Activated CD4-positive, alpha-beta memory T cell treated with anti-CD3 and anti-CD28 coated beads, Interleukin-2, amount 10 ng/mL, durations not matched to agents 7 days and 5 days (primary cell): ENCODE measurements at regions not wholly inside any gene's neighbourhood (a gene's known extent, or its start where the extent isn't known, plus 50 kb on each side); places are given as distances from the start of the nearest gene placed in this dataset.

Experiments
- CTCF ChIA-PET: fragments of 350-600 bp; sonication (Branson Sonifier 250); formaldehyde crosslinking; loops from one replicate; lab custom pipeline; 2021; ENCODE audit warnings: antibody characterized with exemption, inconsistent platforms; lab: Charles Lee
- POLR2A ChIA-PET: fragments of 350-600 bp; sonication (Branson Sonifier 250); formaldehyde crosslinking; loops from one replicate; lab custom pipeline; 2021; ENCODE audit warnings: antibody characterized with exemption; lab: Charles Lee
- DNase-seq: peaks from one replicate; pipeline ENCODE4 v3.0.0-alpha.2; 2020
- H3K27ac Mint-ChIP-seq: one replicate; pipeline ENCODE4 v1.8.0; 2021; ENCODE audit warnings: mild to moderate bottlenecking, mixed read lengths
- H3K27me3 Mint-ChIP-seq: one replicate; pipeline ENCODE4 v1.8.0; 2021; ENCODE audit warnings: mixed read lengths
- H3K36me3 Mint-ChIP-seq: one replicate; pipeline ENCODE4 v1.8.0; 2021; ENCODE audit warnings: low read depth, mixed read lengths
- H3K4me1 Mint-ChIP-seq: one replicate; pipeline ENCODE4 v1.8.0; 2021; ENCODE audit warnings: mixed read lengths
- H3K4me3 Mint-ChIP-seq: one replicate; pipeline ENCODE4 v1.8.0; 2021; ENCODE audit warnings: mild to moderate bottlenecking, mixed read lengths
- H3K9me3 Mint-ChIP-seq: one replicate; pipeline ENCODE4 v1.8.0; 2021; ENCODE audit warnings: mixed read lengths

GRCh38 chr6:90753820-90754643 lies 167.2 kb upstream of the MAP3K7 start:
- DNase-seq: no peak
- Mint-ChIP-seq H3K36me3 (no peaks in the 10 kb centered on the region), H3K9me3 (no peaks in the 10 kb centered on the region), H3K27ac (no peak overlapping the region), H3K4me1 (no peaks in the 10 kb centered on the region), H3K27me3 (peaks cover 3% of the 10 kb centered on the region), H3K4me3 (no peak overlapping the region)
- CTCF ChIA-PET: no interaction called here
- POLR2A ChIA-PET: no interaction called here

- POLR2A ChIA-PET: no interaction called here
- no peak overlapping the region for H3K27ac Mint-ChIP-seq
- no peak for DNase-seq
These were observed 152.9 kb upstream of the MAP3K7 start for GRCh38 chr6:90739802-90740201.

GRCh38 chr6:90739339-90739738 lies 152.5 kb upstream of the MAP3K7 start:
- Mint-ChIP-seq H3K27me3 (peaks cover 2% of the 10 kb centered on the region), H3K36me3 (no peaks in the 10 kb centered on the region)
- POLR2A ChIA-PET: no interaction called here

More at GRCh38 chr6:90739802-90740201, 152.9 kb upstream of the MAP3K7 start:
- H3K36me3 Mint-ChIP-seq: no peaks in the 10 kb centered on the region
- no peaks in the 10 kb centered on the region for H3K4me1 Mint-ChIP-seq
- CTCF ChIA-PET: no interaction called here
- no peak overlapping the region for H3K4me3 Mint-ChIP-seq
- H3K9me3 Mint-ChIP-seq: no peaks in the 10 kb centered on the region
- peaks cover 2% of the 10 kb centered on the region for H3K27me3 Mint-ChIP-seq

GRCh38 chr6:90730151-90730673 lies 143.3 kb upstream of the MAP3K7 start:
- Mint-ChIP-seq H3K27ac (no peak overlapping the region), H3K9me3 (no peaks in the 10 kb centered on the region), H3K27me3 (peaks cover 9% of the 10 kb centered on the region), H3K4me3 (no peak overlapping the region), H3K4me1 (no peaks in the 10 kb centered on the region), H3K36me3 (no peaks in the 10 kb centered on the region)
- ChIA-PET CTCF (no interaction called here), POLR2A (no interaction called here)
- no peak for DNase-seq

More at GRCh38 chr6:90739339-90739738, 152.5 kb upstream of the MAP3K7 start:
- CTCF ChIA-PET: no interaction called here
- DNase-seq: no peak
- Mint-ChIP-seq H3K4me3 (no peak overlapping the region), H3K4me1 (no peaks in the 10 kb centered on the region), H3K9me3 (no peaks in the 10 kb centered on the region), H3K27ac (no peak overlapping the region)

GRCh38 chr6:90729057-90729456 lies 142.2 kb upstream of the MAP3K7 start:
- H3K4me3 Mint-ChIP-seq: no peak overlapping the region
- no peaks in the 10 kb centered on the region for H3K36me3 Mint-ChIP-seq
- H3K9me3 Mint-ChIP-seq: no peaks in the 10 kb centered on the region
- no peak overlapping the region for H3K27ac Mint-ChIP-seq
- ChIA-PET CTCF (no interaction called here), POLR2A (no interaction called here)
- DNase-seq: no peak
- no peaks in the 10 kb centered on the region for H3K4me1 Mint-ChIP-seq
- H3K27me3 Mint-ChIP-seq: peaks cover 9% of the 10 kb centered on the region

- Mint-ChIP-seq H3K9me3 (no peaks in the 10 kb centered on the region), H3K4me1 (no peaks in the 10 kb centered on the region), H3K27me3 (peaks cover 4% of the 10 kb centered on the region), H3K4me3 (no peak overlapping the region), H3K27ac (no peak overlapping the region), H3K36me3 (no peaks in the 10 kb centered on the region)
- ChIA-PET POLR2A (no interaction called here), CTCF (no interaction called here)
- DNase-seq: no peak
These were observed 135.8 kb upstream of the MAP3K7 start for GRCh38 chr6:90722648-90723047.

GRCh38 chr6:90720404-90720803 lies 133.5 kb upstream of the MAP3K7 start:
- ChIA-PET POLR2A (no interaction called here), CTCF (no interaction called here)
- H3K9me3 Mint-ChIP-seq: no peaks in the 10 kb centered on the region
- DNase-seq: no peak
- H3K4me1 Mint-ChIP-seq: no peaks in the 10 kb centered on the region
- H3K4me3 Mint-ChIP-seq: no peak overlapping the region
- H3K27me3 Mint-ChIP-seq: peaks cover 3% of the 10 kb centered on the region
- no peak overlapping the region for H3K27ac Mint-ChIP-seq
- no peaks in the 10 kb centered on the region for H3K36me3 Mint-ChIP-seq

- Mint-ChIP-seq H3K27me3 (peaks cover 6% of the 10 kb centered on the region), H3K36me3 (no peaks in the 10 kb centered on the region), H3K4me3 (no peak overlapping the region), H3K9me3 (no peaks in the 10 kb centered on the region), H3K27ac (no peak overlapping the region), H3K4me1 (no peaks in the 10 kb centered on the region)
- DNase-seq: no peak
- CTCF ChIA-PET: no interaction called here
- POLR2A ChIA-PET: no interaction called here
These were observed 132.7 kb upstream of the MAP3K7 start for GRCh38 chr6:90719321-90720195.

- ChIA-PET CTCF (interaction anchor here (1.6 kb wide), 1 partner anchor 11 kb away, joined by 3 read pairs; no protein-coding TSS in a partner anchor), POLR2A (no interaction called here)
- H3K27me3 Mint-ChIP-seq: peaks cover 8% of the 10 kb centered on the region
- H3K4me1 Mint-ChIP-seq: no peaks in the 10 kb centered on the region
- H3K36me3 Mint-ChIP-seq: no peaks in the 10 kb centered on the region
- no peak overlapping the region for H3K27ac Mint-ChIP-seq
- no peaks in the 10 kb centered on the region for H3K9me3 Mint-ChIP-seq
- H3K4me3 Mint-ChIP-seq: no peak overlapping the region
- DNase-seq: no peak
These were observed 129.5 kb upstream of the MAP3K7 start for GRCh38 chr6:90716376-90716775.

GRCh38 chr6:90715093-90715655 lies 128.3 kb upstream of the MAP3K7 start:
- Mint-ChIP-seq H3K4me3 (no peak overlapping the region), H3K9me3 (no peaks in the 10 kb centered on the region), H3K27me3 (peaks cover 12% of the 10 kb centered on the region), H3K27ac (no peak overlapping the region), H3K36me3 (no peaks in the 10 kb centered on the region), H3K4me1 (no peaks in the 10 kb centered on the region)
- ChIA-PET CTCF (no interaction called here), POLR2A (no interaction called here)
- DNase-seq: no peak

GRCh38 chr6:90714319-90714718 lies 127.4 kb upstream of the MAP3K7 start:
- CTCF ChIA-PET: no interaction called here
- no peak overlapping the region for H3K4me3 Mint-ChIP-seq
- H3K27ac Mint-ChIP-seq: no peak overlapping the region
- no peaks in the 10 kb centered on the region for H3K4me1 Mint-ChIP-seq
- H3K36me3 Mint-ChIP-seq: no peaks in the 10 kb centered on the region
- no peak for DNase-seq
- no peaks in the 10 kb centered on the region for H3K9me3 Mint-ChIP-seq
- POLR2A ChIA-PET: no interaction called here
- peaks cover 16% of the 10 kb centered on the region for H3K27me3 Mint-ChIP-seq

- H3K36me3 Mint-ChIP-seq: no peaks in the 10 kb centered on the region
These were observed 125.2 kb upstream of the MAP3K7 start for GRCh38 chr6:90712114-90712513.

GRCh38 chr6:90709431-90709996 lies 122.6 kb upstream of the MAP3K7 start:
- no peak for DNase-seq
- ChIA-PET CTCF (no interaction called here), POLR2A (no interaction called here)
- Mint-ChIP-seq H3K27me3 (peaks cover 14% of the 10 kb centered on the region), H3K36me3 (no peaks in the 10 kb centered on the region), H3K9me3 (no peaks in the 10 kb centered on the region), H3K4me3 (no peak overlapping the region), H3K27ac (no peak overlapping the region), H3K4me1 (no peaks in the 10 kb centered on the region)

More at GRCh38 chr6:90712114-90712513, 125.2 kb upstream of the MAP3K7 start:
- CTCF ChIA-PET: no interaction called here
- Mint-ChIP-seq H3K27ac (no peak overlapping the region), H3K9me3 (no peaks in the 10 kb centered on the region), H3K4me3 (no peak overlapping the region), H3K27me3 (peaks cover 17% of the 10 kb centered on the region), H3K4me1 (no peaks in the 10 kb centered on the region)
- POLR2A ChIA-PET: no interaction called here
- DNase-seq: no peak
